Activated CD4-positive, alpha-beta T cell treated with anti-CD3 and anti-CD28 coated beads, Interleukin-2, amount 50 U/mL, for 24 hours (primary cell): ENCODE measurements at regions not wholly inside any gene's neighbourhood (a gene's known extent, or its start where the extent isn't known, plus 50 kb on each side); places are given as distances from the start of the nearest gene placed in this dataset.

ENCODE experiments used
- DNase-seq, 2 donors: peaks; one replicate each; pipeline ENCODE4 v3.0.0-alpha.2; 2020; ENCODE audit warnings: low read depth in 1 of 2, low spot score in 1 of 2

DNA sequence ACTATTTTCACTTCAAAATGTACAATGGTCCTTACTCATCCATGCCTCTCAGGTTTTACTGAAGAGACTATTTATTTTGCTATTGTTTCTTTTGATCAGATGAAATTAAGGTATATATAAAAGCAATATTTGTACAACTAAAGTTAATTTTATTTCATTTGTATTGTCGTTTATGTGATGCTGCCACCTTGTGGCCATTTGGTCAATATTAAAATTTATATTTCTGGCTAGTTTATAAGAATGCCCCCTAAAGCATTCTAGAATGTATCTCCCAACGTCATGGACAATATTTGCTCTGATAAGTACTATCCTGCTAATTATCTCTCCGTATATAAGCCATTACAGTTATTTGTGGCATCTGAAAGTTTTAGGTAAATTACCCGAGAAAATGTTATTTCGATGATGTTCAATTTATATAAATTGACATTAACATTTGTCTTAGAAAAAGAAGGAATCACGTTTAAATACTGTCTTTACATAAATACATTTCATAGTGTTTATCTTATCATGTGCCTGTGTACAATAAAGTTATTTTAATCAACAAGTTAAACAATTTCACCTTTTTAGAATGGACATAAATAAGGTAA is 680.0 kb downstream of the TAF11L14 start:
- DNase-seq: no peak

DNA sequence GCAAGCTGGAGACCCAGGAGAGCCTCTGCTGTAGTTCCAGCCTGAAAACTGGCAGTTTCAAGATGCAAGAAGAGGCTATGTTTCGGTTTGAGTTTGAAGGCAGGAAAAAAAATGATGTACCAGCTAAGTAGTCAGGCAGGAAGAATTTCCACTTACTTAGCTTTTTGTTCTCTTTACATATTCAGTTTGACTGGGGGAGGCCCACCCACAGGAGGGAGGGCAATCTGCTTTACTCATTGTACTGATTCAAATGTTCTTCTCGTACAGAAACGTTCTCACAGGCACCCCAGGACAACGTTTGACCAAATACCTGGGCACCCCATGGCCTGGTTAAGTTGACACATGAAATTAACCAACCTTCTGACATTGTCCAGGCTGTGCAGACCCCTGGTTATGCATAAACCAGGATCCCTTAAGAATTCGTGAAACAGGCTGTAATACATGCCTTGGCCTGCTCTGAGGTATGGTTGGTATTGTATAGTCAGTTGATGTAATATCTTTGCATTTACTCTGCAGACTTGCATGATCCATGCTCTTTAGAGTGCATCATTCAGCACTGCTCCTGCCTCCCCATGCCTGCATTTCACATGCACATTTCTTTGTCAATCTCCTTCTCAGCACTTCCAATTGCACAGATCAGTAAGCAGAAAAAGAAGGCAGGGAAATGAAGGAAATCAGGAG is 687.1 kb downstream of the TAF11L14 start:
- DNase-seq: no peak

- no peak for DNase-seq
Measured at GRCh38 chr5:18323891-18324290, 689.6 kb downstream of the TAF11L14 start.

- no peak for DNase-seq
Measured at GRCh38 chr5:18325431-18325830, 691.2 kb downstream of the TAF11L14 start.

GRCh38 chr5:18329328-18329727 is 695.1 kb downstream of the TAF11L14 start:
- DNase-seq: no peak

DNA sequence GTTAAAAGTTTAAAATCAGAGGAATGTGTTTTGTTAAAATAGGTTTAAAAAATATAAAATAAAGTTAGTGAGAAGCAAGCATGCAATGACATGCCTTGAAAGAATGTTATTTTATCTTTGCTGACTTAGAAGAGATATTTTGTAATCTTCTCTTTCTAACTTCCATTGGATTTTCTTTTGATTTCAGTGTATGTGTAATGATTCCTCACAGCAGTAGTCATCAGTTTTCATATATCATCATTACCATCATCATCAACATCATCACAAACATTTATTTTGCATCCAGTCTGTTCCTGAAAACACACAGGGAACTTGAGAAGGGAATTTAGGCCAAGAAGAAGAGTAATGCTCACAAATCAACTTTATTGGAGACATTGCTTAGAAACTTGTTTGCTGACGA is 699.6 kb downstream of the TAF11L14 start:
- no peak for DNase-seq

DNA sequence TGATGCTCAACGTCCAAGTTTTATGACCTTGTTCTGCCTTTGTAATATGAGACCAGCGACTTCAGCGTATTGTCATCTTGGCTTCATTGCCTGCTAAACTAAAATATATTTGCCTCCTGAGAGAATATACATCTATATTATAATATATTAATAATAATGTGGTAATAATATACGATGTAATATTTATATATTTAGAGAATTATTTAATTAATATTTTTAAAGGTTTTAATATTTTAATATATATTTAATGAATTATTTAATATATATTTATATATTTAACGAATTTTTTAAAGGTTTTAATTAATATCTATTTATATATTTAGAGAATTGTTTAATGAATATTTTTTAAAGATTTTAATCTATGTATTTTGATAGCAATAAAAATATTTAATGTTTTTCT is 700.7 kb downstream of the TAF11L14 start:
- DNase-seq: no peak

GRCh38 chr5:18354828-18355227 is 720.6 kb downstream of the TAF11L14 start:
- DNase-seq: no peak

GRCh38 chr5:18357486-18357885 is 723.2 kb downstream of the TAF11L14 start:
- no peak for DNase-seq

GRCh38 chr5:18366234-18366633 is 732.0 kb downstream of the TAF11L14 start:
- no peak for DNase-seq

- no peak for DNase-seq
Measured at GRCh38 chr5:18370531-18370930, 736.3 kb downstream of the TAF11L14 start.

- DNase-seq: no peak
Measured at GRCh38 chr5:18375641-18376040, 741.4 kb downstream of the TAF11L14 start.

DNA sequence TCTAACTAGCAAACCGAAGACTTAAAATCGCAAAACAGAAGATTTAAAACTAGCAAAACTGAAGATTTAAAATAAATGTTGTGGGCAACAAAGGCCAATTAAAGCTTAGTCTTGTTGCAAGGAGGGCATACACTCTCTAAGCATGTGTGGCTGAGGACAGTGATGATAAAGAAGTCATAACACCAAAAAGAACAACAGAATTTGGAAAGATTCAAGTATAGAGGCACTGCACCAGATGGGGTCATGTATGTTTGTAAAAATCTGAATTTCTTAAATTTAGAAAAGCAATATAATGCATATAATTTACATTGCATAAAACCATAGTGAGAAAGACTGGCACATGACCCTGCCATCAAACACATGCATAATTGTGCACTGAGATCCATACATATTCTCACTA is 743.8 kb downstream of the TAF11L14 start:
- no peak for DNase-seq

DNA sequence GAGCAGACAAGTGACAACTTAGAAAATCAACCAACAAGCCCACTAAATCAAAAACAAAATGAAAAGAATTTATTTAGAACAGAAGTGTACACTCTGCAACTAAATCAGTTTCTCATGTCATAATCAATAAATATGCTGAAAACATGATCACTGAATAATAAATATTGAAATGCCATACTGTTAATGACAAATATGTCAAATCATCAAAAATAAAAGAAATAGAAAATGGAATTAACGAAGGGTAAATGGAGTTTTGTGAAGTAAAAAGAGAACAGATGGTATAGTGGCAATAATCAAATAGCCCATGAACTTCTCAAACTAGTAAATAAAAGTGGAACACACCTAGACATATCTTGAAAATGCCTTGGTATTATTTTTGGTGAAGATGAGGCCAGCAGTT is 744.9 kb downstream of the TAF11L14 start:
- DNase-seq: no peak

GRCh38 chr5:18380729-18381362 is 746.6 kb downstream of the TAF11L14 start:
- no peak for DNase-seq

DNA sequence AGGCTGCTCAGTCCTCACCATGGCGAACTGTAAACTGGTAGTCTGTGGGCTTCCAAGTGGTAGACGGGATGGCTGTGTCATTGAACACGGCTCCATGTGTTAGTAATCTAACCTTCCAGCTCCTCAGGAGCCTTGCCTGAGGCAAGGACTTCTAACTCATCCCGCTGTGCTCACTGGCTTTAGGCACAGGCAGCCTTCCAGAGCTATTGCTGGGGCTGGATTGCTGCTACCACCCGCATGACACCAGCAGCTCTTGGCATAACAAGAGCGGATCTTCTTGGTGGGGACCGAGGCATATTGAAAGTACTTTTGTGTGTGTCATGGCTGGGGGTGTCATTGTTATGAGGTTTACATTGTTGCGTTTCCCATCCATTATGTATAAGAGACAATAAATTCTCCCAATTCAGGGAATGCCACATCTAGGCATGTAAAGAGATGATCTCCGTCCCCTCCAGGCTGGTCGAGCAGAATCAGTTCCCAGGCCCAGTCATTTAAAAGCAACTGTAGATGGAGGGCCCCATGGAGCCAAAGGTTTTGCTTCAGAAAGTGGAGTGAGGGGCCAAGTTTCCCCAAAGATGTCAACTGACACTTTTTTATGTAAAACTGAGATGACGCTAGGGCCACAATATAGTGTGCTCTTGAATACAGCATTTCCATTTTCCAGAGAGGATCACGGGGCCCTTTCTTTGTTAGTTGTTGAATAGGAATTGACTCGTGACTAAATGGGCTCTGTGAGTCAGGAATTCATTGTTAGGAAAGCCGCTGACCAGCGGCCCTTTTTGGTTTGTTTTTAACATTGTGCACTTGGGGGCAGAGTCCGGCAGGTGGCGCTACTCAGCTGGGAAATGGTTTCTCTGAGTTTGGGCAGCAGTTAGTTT is 759.5 kb downstream of the TAF11L14 start:
- DNase-seq: peak in 1 of 2 donors; percentile 7

GRCh38 chr5:18394443-18394804 is 760.2 kb downstream of the TAF11L14 start:
- DNase-seq: no peak

GRCh38 chr5:18395126-18396110 is 761.2 kb downstream of the TAF11L14 start:
- DNase-seq: no peak

DNA sequence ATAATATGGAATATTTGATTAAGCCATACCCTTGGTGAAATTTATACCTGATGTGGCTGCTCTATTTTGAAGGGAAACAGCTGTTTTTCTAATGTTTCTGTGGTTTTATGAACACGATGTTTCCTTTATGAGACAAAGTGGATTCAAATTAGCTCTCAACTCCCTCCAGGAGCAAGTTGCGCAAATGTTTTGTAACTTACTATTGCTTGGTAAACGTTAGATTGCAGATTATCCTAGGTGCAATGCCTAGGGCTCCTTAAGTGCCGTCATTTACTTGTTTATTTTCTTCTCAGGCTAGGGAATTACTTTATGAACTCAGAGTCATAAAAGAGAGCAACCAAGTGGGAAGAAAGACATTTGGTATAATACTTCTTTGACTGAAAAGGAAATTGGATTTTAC is 763.1 kb downstream of the TAF11L14 start:
- DNase-seq: no peak

- DNase-seq: no peak
Measured at GRCh38 chr5:18397891-18398290, 763.6 kb downstream of the TAF11L14 start.
